ENCODE measurements at regions not wholly inside any gene's neighbourhood (a gene's known extent, or its start where the extent isn't known, plus 50 kb on each side); places are given as distances from the start of the nearest gene placed in this dataset.

GRCh38 chr3:23746441-23746840, 59.3 kb upstream of the UBE2E1 start:
- DNase-seq (ENCODE audit: low read depth in 2 of 2), result no peak

DNA sequence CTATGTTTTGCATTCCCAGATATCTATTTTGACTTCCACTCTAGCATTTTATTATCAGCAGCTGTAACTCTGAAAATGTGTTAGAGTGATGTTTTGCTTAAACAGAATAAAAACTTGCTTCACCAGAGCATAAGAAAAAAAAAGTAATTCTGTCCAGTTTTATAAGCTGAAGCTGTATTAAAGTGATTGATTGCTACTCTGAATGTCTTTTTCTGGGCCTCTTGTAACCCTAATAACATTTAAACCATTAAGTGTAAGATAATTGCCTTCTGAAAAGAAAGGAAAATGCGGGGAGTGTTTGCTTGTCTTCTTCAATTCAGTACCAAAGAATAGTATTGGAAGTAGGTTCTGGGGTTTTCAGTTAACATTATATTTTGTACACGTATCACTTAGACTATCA, 57.9 kb upstream of the UBE2E1 start:
- DNase-seq (ENCODE audit: low read depth in 2 of 2), result no peak

DNA sequence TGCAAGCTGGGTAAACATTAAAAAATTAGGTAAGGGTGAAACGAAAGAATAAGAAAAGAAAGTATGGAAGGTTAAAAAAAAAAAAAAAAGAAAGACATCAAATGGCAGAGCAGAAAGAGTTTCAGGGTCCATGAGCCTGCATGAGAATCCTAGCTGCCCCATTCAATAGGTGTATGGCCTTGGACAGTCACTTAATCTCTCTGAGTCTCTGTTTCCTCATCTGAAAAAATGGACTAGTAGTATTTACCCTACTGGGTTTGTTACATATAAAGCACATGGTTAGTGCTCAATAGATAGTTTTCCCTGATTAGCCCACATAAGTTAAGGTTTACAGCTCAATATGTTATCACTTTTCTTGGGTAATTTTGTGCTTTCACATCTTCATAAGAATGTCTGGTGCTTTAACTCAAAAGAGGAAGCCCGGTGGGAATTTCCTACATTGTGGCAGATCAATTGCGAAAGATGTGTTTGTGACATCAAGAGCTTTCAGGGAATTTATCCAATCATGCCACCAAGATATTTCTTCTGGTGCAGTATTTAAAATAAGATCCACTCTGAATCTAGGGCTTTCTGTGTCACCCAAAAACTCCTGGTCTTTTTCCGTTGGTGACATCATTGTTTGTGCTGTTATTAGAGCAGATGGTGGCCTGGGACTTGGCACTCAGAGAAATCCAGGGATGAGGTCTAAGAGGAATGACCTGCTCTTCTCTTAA, 57.2 kb upstream of the UBE2E1 start:
- DNase-seq (ENCODE audit: low read depth in 2 of 2), result no peak

DNA sequence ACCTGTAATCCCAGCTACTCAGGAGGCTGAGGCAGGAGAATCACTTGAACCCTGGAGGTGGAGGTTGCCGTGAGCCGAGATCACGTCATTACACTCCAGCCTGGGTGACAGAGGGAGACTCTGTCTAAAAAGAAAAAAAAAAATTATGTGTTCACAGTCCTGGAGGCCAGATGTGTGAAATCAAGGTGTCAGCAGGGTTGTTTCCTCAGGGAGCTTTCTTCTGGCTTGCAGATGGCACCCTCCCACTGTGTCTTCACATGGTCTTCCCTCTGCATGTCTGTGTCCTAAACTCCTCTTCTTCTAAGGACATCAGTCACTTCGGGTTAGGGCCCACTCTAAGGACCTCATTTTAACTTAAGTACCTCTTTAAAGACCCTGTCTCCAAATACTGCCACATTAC, 56.1 kb upstream of the UBE2E1 start:
- no peak for DNase-seq (ENCODE audit: low read depth in 2 of 2)

DNA sequence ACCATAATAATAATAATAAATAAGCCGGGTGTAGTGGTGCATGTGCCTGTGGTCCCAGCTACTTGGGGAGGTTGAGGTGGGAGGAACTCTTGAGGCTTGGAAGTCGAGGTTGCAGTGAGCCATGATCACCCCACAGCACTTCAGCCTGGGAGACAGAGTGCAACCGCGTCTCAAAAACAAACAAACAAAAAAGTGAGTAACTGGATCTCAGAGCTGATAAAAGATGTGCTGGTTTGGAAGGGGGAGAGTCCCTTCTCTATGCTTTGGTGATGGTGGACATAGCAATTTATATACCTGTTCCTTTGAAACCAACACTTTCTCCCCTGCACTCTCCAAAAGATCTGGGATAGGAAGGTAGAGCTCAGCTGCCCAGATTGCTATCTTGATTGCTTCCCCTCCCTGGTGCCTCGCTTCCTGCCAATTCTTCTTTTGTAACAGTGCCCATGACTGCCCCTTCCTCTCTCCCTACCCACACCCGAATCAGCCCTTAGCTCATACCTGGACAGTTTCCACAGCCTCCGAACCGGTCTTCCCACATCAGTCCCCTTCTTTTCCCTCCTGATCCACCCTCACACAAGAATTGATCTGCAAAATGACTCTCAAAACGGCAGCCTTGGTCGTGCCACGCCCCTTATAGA, 55.1 kb upstream of the UBE2E1 start:
- no peak for DNase-seq (ENCODE audit: low read depth in 2 of 2)

GRCh38 chr3:23751212-23751723, 54.5 kb upstream of the UBE2E1 start:
- no peak for DNase-seq (ENCODE audit: low read depth in 2 of 2)

GRCh38 chr3:23752126-23752525, 53.6 kb upstream of the UBE2E1 start:
- DNase-seq (ENCODE audit: low read depth in 2 of 2), result no peak

GRCh38 chr3:23754215-23754614, 51.5 kb upstream of the UBE2E1 start:
- no peak for DNase-seq (ENCODE audit: low read depth in 2 of 2)
